ENCODE measurements at regions not wholly inside any gene's neighbourhood (a gene's known extent, or its start where the extent isn't known, plus 50 kb on each side); places are given as distances from the start of the nearest gene placed in this dataset.
"Not testable (repeated sequence)": the region's sequence is repeated elsewhere in the genome, so short reads cannot be mapped to it uniquely, and the experiment has no call there.

GRCh38 chr10:52394246-52394645 lies 80.2 kb downstream of the DKK1 start:
- intact Hi-C loops (cut with micrococcal nuclease; ENCODE audit: unreplicated experiment) = loop anchor here (5.0 kb wide), 1 partner anchor 93 kb away; no protein-coding TSS in a partner anchor
- Mint-ChIP-seq H3K4me1 (ENCODE audit: low read depth, unreplicated experiment) (peaks cover 43% of the 10 kb centered on the region), H3K27me3 (ENCODE audit: unreplicated experiment) (no peaks in the 10 kb centered on the region), H3K9me3 (ENCODE audit: low read depth, unreplicated experiment) (peaks cover 2% of the 10 kb centered on the region), H3K4me3 (ENCODE audit: low read depth, unreplicated experiment) (no peak overlapping the region), H3K27ac (ENCODE audit: unreplicated experiment) (no peak overlapping the region), H3K36me3 (ENCODE audit: insufficient read depth, unreplicated experiment) (peaks cover 8% of the 10 kb centered on the region)
- BruUV-seq (replicated peaks) = no TSS peak
- no peak for DNase-seq
- TF ChIP-seq CTCF (IDR thresholded peaks at IDR 0.05; ENCODE audit: unreplicated experiment) = no peak
- CTCF ChIA-PET = no interaction called here

- peaks cover 11% of the 10 kb centered on the region for H3K4me1 Mint-ChIP-seq (ENCODE audit: low read depth, unreplicated experiment)
- no peak for TF ChIP-seq CTCF (IDR thresholded peaks at IDR 0.05; ENCODE audit: unreplicated experiment)
- no peak overlapping the region for H3K4me3 Mint-ChIP-seq (ENCODE audit: low read depth, unreplicated experiment)
- CTCF ChIA-PET = interaction anchor here (1.5 kb wide), 1 partner anchor 86 kb away, joined by 6 read pairs; the partner anchor contains the start of gene DKK1
- H3K27me3 Mint-ChIP-seq (ENCODE audit: unreplicated experiment) = no peaks in the 10 kb centered on the region
- H3K36me3 Mint-ChIP-seq (ENCODE audit: insufficient read depth, unreplicated experiment) = no peaks in the 10 kb centered on the region
- peaks cover 10% of the 10 kb centered on the region for H3K9me3 Mint-ChIP-seq (ENCODE audit: low read depth, unreplicated experiment)
- H3K27ac Mint-ChIP-seq (ENCODE audit: unreplicated experiment) = no peak overlapping the region
- BruUV-seq (replicated peaks) = no TSS peak
- DNase-seq = no peak
- intact Hi-C loops (cut with micrococcal nuclease; ENCODE audit: unreplicated experiment) = no loop called here
Measured at GRCh38 chr10:52400562-52400961, 86.5 kb downstream of the DKK1 start.

DNA sequence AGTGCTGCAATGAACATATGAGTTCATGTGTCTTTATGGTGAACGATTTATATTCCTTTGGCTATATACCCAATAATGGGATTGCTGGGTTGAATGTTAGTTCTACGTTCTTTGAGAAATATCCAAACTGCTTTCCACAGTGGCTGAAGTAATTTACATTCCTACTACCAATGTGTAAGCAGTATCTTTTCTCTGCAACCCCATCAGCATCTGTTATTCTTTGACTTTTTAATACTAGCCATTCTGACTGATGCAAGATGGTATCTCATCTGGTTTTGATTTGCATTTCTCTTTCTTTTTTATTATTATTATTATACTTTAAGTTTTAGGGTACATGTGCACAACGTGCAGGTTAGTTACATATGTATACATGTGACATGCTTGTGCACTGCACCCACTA lies 89.7 kb downstream of the DKK1 start:
- H3K27ac Mint-ChIP-seq (ENCODE audit: unreplicated experiment); H3K4me3 Mint-ChIP-seq (ENCODE audit: low read depth, unreplicated experiment); H3K36me3 Mint-ChIP-seq (ENCODE audit: insufficient read depth, unreplicated experiment); BruUV-seq (replicated peaks); DNase-seq; intact Hi-C loops (cut with micrococcal nuclease; ENCODE audit: unreplicated experiment); H3K4me1 Mint-ChIP-seq (ENCODE audit: low read depth, unreplicated experiment); H3K27me3 Mint-ChIP-seq (ENCODE audit: unreplicated experiment); H3K9me3 Mint-ChIP-seq (ENCODE audit: low read depth, unreplicated experiment); CTCF ChIA-PET: not testable (repeated sequence)

- TF ChIP-seq CTCF (IDR thresholded peaks at IDR 0.05; ENCODE audit: unreplicated experiment) = no peak
- H3K4me3 Mint-ChIP-seq (ENCODE audit: low read depth, unreplicated experiment) = no peak overlapping the region
- no peaks in the 10 kb centered on the region for H3K4me1 Mint-ChIP-seq (ENCODE audit: low read depth, unreplicated experiment)
- intact Hi-C loops (cut with micrococcal nuclease; ENCODE audit: unreplicated experiment) = no loop called here
- BruUV-seq (replicated peaks) = no TSS peak
- CTCF ChIA-PET = interaction anchor here (0.6 kb wide), 1 partner anchor 1335 kb away, joined by 3 read pairs; the partner anchor contains the start of gene PRKG1
- no peaks in the 10 kb centered on the region for H3K9me3 Mint-ChIP-seq (ENCODE audit: low read depth, unreplicated experiment)
- no peaks in the 10 kb centered on the region for H3K36me3 Mint-ChIP-seq (ENCODE audit: insufficient read depth, unreplicated experiment)
- no peaks in the 10 kb centered on the region for H3K27me3 Mint-ChIP-seq (ENCODE audit: unreplicated experiment)
- no peak overlapping the region for H3K27ac Mint-ChIP-seq (ENCODE audit: unreplicated experiment)
- no peak for DNase-seq
Measured at GRCh38 chr10:52409195-52409594, 95.1 kb downstream of the DKK1 start.

DNA sequence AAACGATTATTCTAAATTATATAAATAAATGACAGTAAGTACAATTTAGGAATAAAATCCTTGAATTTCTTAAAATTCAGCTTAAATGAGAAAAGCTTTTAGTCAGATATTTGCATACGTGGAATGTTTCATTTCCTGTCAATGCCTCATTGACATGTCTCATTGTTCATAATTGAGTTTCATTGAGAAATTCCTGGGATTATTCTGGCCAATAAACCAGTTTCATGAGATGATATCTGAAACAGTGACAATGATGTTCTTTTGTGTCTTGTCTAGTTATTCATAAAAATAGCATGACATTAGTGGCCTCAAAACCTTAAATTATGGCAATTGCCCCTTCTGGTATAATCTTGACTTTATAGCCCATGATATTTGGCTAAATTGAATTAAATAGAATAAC lies 95.8 kb downstream of the DKK1 start:
- CTCF ChIA-PET = no interaction called here
- no TSS peak for BruUV-seq (replicated peaks)
- Mint-ChIP-seq H3K9me3 (ENCODE audit: low read depth, unreplicated experiment) (no peaks in the 10 kb centered on the region), H3K36me3 (ENCODE audit: insufficient read depth, unreplicated experiment) (no peaks in the 10 kb centered on the region), H3K4me3 (ENCODE audit: low read depth, unreplicated experiment) (no peak overlapping the region), H3K4me1 (ENCODE audit: low read depth, unreplicated experiment) (no peaks in the 10 kb centered on the region), H3K27ac (ENCODE audit: unreplicated experiment) (no peak overlapping the region), H3K27me3 (ENCODE audit: unreplicated experiment) (no peaks in the 10 kb centered on the region)
- no peak for TF ChIP-seq CTCF (IDR thresholded peaks at IDR 0.05; ENCODE audit: unreplicated experiment)
- intact Hi-C loops (cut with micrococcal nuclease; ENCODE audit: unreplicated experiment) = no loop called here
- no peak for DNase-seq
